GM23338 (cell line): ENCODE measurements at regions not wholly inside any gene's neighbourhood (a gene's known extent, or its start where the extent isn't known, plus 50 kb on each side); places are given as distances from the start of the nearest gene placed in this dataset.

ENCODE experiments used
- ATAC-seq: fragments of 200-7000 bp; cut with Tn5 transposase; 3 replicates; pipeline ENCODE4 v1.9.1; 2020
- DNase-seq: peaks from one replicate; pipeline ENCODE4 v3.0.0-alpha.2; 2015; ENCODE audit warnings: low spot score
- H2AFZ ChIP-seq: fragments of 200-600 bp; sonication (generic); 2 replicates; pipeline ENCODE4 v1.8.0; 2016; ENCODE audit warnings: antibody characterized with exemption, mild to moderate bottlenecking, moderate library complexity
- H3F3A ChIP-seq: fragments of 200-600 bp; sonication (generic); replicated peaks from 2 replicates; pipeline ENCODE4 v1.8.0; 2017; ENCODE audit warnings: antibody characterized with exemption, mixed run types, low read depth
- H3K27ac ChIP-seq: fragments of 200-600 bp; sonication (generic); 2 replicates; pipeline ENCODE4 v1.6.1; 2016; ENCODE audit warnings: low read depth
- H3K27me3 ChIP-seq: fragments of 200-600 bp; sonication (generic); 2 replicates; pipeline ENCODE4 v1.8.0; 2016; ENCODE audit warnings: mild to moderate bottlenecking, mixed run types, moderate library complexity; ENCODE audit not compliant: insufficient read depth
- H3K36me3 ChIP-seq: fragments of 200-600 bp; sonication (generic); 2 replicates; pipeline ENCODE4 v1.8.0; 2016; ENCODE audit warnings: mild to moderate bottlenecking; ENCODE audit not compliant: insufficient read depth
- H3K4me1 ChIP-seq: fragments of 200-600 bp; sonication (generic); 2 replicates; pipeline ENCODE4 v1.8.0; 2016; ENCODE audit warnings: mild to moderate bottlenecking, moderate library complexity; ENCODE audit not compliant: insufficient read depth
- H3K4me2 ChIP-seq: fragments of 200-600 bp; sonication (generic); 2 replicates; pipeline ENCODE4 v1.7.1; 2017; ENCODE audit warnings: mixed run types
- H3K4me3 ChIP-seq: fragments of 200-600 bp; sonication (generic); 2 replicates; pipeline ENCODE4 v1.6.1; 2016; ENCODE audit warnings: mixed run types
- H3K79me2 ChIP-seq: fragments of 200-600 bp; sonication (generic); replicated peaks from 2 replicates; pipeline ENCODE4 v1.8.0; 2017; ENCODE audit warnings: mild to moderate bottlenecking; ENCODE audit not compliant: insufficient read depth
- H3K9me2 ChIP-seq: fragments of 200-600 bp; sonication (generic); 2 replicates; pipeline ENCODE4 v1.8.0; 2017; ENCODE audit not compliant: insufficient read depth
- H4K20me1 ChIP-seq: fragments of 200-600 bp; sonication (generic); replicated peaks from 2 replicates; pipeline ENCODE4 v1.8.0; 2017; ENCODE audit warnings: mild to moderate bottlenecking; ENCODE audit not compliant: insufficient read depth
- H3K27ac Mint-ChIP-seq: 2 replicates; pipeline ENCODE4 v1.8.0; 2020; ENCODE audit warnings: inconsistent platforms, mild to moderate bottlenecking, moderate library complexity, mixed read lengths
- H3K27me3 Mint-ChIP-seq: 3 replicates; pipeline ENCODE4 v1.8.0; 2022; ENCODE audit warnings: low read depth, mild to moderate bottlenecking, moderate library complexity, mixed read lengths, inconsistent platforms; ENCODE audit not compliant: insufficient read depth, poor library complexity
- H3K36me3 Mint-ChIP-seq: 3 replicates; pipeline ENCODE4 v1.8.0; 2021; ENCODE audit warnings: low read depth, mild to moderate bottlenecking, inconsistent platforms, moderate library complexity, mixed read lengths
- H3K4me1 Mint-ChIP-seq: 3 replicates; pipeline ENCODE4 v1.8.0; 2020; ENCODE audit warnings: mild to moderate bottlenecking, inconsistent platforms, mixed read lengths
- H3K4me3 Mint-ChIP-seq: 3 replicates; pipeline ENCODE4 v1.8.0; 2021; ENCODE audit warnings: moderate library complexity, mild to moderate bottlenecking, inconsistent platforms, mixed read lengths
- H3K9me3 Mint-ChIP-seq: 3 replicates; pipeline ENCODE4 v1.8.0; 2020; ENCODE audit warnings: moderate library complexity, mild to moderate bottlenecking, inconsistent platforms, mixed read lengths
- CREB1 ChIP-seq: fragments of 250-450 bp; sonication (Bioruptor Pico); IDR thresholded peaks from 2 replicates; pipeline ENCODE4 v1.5.0; 2020; ENCODE audit warnings: low read depth, mild to moderate bottlenecking, moderate library complexity
- CTCF ChIP-seq, 2 experiments: fragments of 200-600 bp in 1 of 2; sonication (generic) in 1 of 2; conservative IDR thresholded peaks; 2 replicates each; pipeline versions ENCODE4 v1.5.1 to v1.6.1; 2016 to 2017; ENCODE audit warnings: antibody characterized with exemption in 2 of 2, low read depth in 2 of 2, mild to moderate bottlenecking in 2 of 2, moderate library complexity in 1 of 2
- EZH2 ChIP-seq: fragments of 200-600 bp; sonication (generic); IDR thresholded peaks from one replicate; pipeline ENCODE4 v1.8.0; 2017; ENCODE audit warnings: antibody characterized with exemption, mild to moderate bottlenecking, low read depth; ENCODE audit not compliant: unreplicated experiment
- EZH2phosphoT487 ChIP-seq: fragments of 200-600 bp; sonication (generic); IDR thresholded peaks from one replicate; pipeline ENCODE4 v1.8.1; 2018; ENCODE audit warnings: antibody characterized with exemption; ENCODE audit not compliant: unreplicated experiment
- POLR2AphosphoS5 ChIP-seq: IDR thresholded peaks from 2 replicates; pipeline ENCODE4 v1.6.1; 2016; ENCODE audit warnings: antibody characterized with exemption, low read depth
- REST ChIP-seq: IDR thresholded peaks from one replicate; pipeline ENCODE4 v1.6.1; 2018; ENCODE audit warnings: antibody characterized with exemption; ENCODE audit not compliant: unreplicated experiment
- STAT1 ChIP-seq: IDR thresholded peaks from one replicate; pipeline ENCODE4 v1.6.1; 2016; ENCODE audit warnings: antibody characterized with exemption; ENCODE audit not compliant: unreplicated experiment
- ZNF114 ChIP-seq: fragments of 250-450 bp; sonication (Bioruptor Pico); IDR thresholded peaks from 2 replicates; pipeline ENCODE4 v1.5.0; 2020; ENCODE audit warnings: mild to moderate bottlenecking, moderate library complexity

- Mint-ChIP-seq H3K36me3 (no peaks in the 10 kb centered on the region), H3K4me3 (no peak overlapping the region), H3K4me1 (peaks cover 7% of the 10 kb centered on the region; the same call in 1 of the 3 replicates), H3K9me3 (no peaks in the 10 kb centered on the region), H3K27ac (no peak overlapping the region), H3K27me3 (peaks cover 3% of the 10 kb centered on the region)
- H3K4me2 ChIP-seq = no peak overlapping the region
- H3K27me3 ChIP-seq = no peaks in the 10 kb centered on the region
- H4K20me1 ChIP-seq = no peaks in the 10 kb centered on the region
- no peak overlapping the region for H3K27ac ChIP-seq
- H3K9me2 ChIP-seq = no peaks in the 10 kb centered on the region
- DNase-seq (no peak), ATAC-seq (no peak)
- H3F3A ChIP-seq = no peaks in the 10 kb centered on the region
- no peaks in the 10 kb centered on the region for H3K36me3 ChIP-seq
- H3K79me2 ChIP-seq = no peaks in the 10 kb centered on the region
- no peak overlapping the region for H3K4me3 ChIP-seq
- H2AFZ ChIP-seq = no peak overlapping the region
- no peaks in the 10 kb centered on the region for H3K4me1 ChIP-seq
- no peak for TF ChIP-seq EZH2phosphoT487
Observed at GRCh38 chr2:236894791-236895190, 190.9 kb upstream of the COPS8 start.

GRCh38 chr2:236895497-236895896 is 190.2 kb upstream of the COPS8 start:
- ATAC-seq (no peak), DNase-seq (no peak)
- no peak overlapping the region for H2AFZ ChIP-seq
- H3K27me3 ChIP-seq = no peaks in the 10 kb centered on the region
- H3K79me2 ChIP-seq = no peaks in the 10 kb centered on the region
- H4K20me1 ChIP-seq = no peaks in the 10 kb centered on the region
- no peak overlapping the region for H3K27ac ChIP-seq
- H3K4me3 ChIP-seq = no peak overlapping the region
- H3K4me1 Mint-ChIP-seq = peaks cover 9% of the 10 kb centered on the region; the same call in 2 of the 3 replicates
- no peaks in the 10 kb centered on the region for H3F3A ChIP-seq
- H3K4me2 ChIP-seq = no peak overlapping the region
- peaks cover 2% of the 10 kb centered on the region for H3K27me3 Mint-ChIP-seq
- H3K9me2 ChIP-seq = no peaks in the 10 kb centered on the region
- H3K4me3 Mint-ChIP-seq = no peak overlapping the region
- H3K9me3 Mint-ChIP-seq = no peaks in the 10 kb centered on the region
- TF ChIP-seq ZNF114 (CRISPR knock-in tag) (no peak), POLR2AphosphoS5 (no peak), CREB1 (no peak), STAT1 (no peak), EZH2 (no peak)
- no peaks in the 10 kb centered on the region for H3K4me1 ChIP-seq
- H3K36me3 Mint-ChIP-seq = no peaks in the 10 kb centered on the region
- H3K27ac Mint-ChIP-seq = no peak overlapping the region
- H3K36me3 ChIP-seq = no peaks in the 10 kb centered on the region

GRCh38 chr2:236896688-236897087 is 189.0 kb upstream of the COPS8 start:
- Mint-ChIP-seq H3K9me3 (no peaks in the 10 kb centered on the region), H3K36me3 (no peaks in the 10 kb centered on the region), H3K4me1 (peaks cover 9% of the 10 kb centered on the region; the same call in 2 of the 3 replicates), H3K27me3 (peaks cover 3% of the 10 kb centered on the region), H3K27ac (no peak overlapping the region), H3K4me3 (no peak overlapping the region)
- Histone ChIP-seq H3K36me3 (no peaks in the 10 kb centered on the region), H2AFZ (no peak overlapping the region), H3K4me3 (no peak overlapping the region), H3K27me3 (no peaks in the 10 kb centered on the region), H4K20me1 (no peaks in the 10 kb centered on the region), H3K4me1 (no peaks in the 10 kb centered on the region), H3F3A (no peaks in the 10 kb centered on the region), H3K9me2 (no peaks in the 10 kb centered on the region), H3K4me2 (no peak overlapping the region), H3K27ac (no peak overlapping the region), H3K79me2 (no peaks in the 10 kb centered on the region)
- no peak for ATAC-seq
- no peak for DNase-seq
- no peak for TF ChIP-seq CTCF (conservative IDR thresholded peaks at IDR 0.05; ENCODE audit: low read depth in 2 of 2)
- no peak for TF ChIP-seq ZNF114 (CRISPR knock-in tag)
- TF ChIP-seq REST = no peak
- TF ChIP-seq POLR2AphosphoS5 = no peak
